Endothelial cell (in vitro differentiated cells): ENCODE measurements at regions not wholly inside any gene's neighbourhood (a gene's known extent, or its start where the extent isn't known, plus 50 kb on each side); places are given as distances from the start of the nearest gene placed in this dataset.

ENCODE experiments used
- DNase-seq: peaks from one replicate; pipeline ENCODE4 v3.0.0; 2021; ENCODE audit warnings: low spot score
- H3K27ac Mint-ChIP-seq: one replicate; pipeline ENCODE4 v1.8.0; 2021; ENCODE audit warnings: mixed read lengths, inconsistent platforms; ENCODE audit not compliant: unreplicated experiment
- H3K27me3 Mint-ChIP-seq: one replicate; pipeline ENCODE4 v1.8.0; 2021; ENCODE audit warnings: mild to moderate bottlenecking, moderate library complexity, mixed read lengths, inconsistent platforms; ENCODE audit not compliant: unreplicated experiment
- H3K36me3 Mint-ChIP-seq: one replicate; pipeline ENCODE4 v1.8.0; 2021; ENCODE audit warnings: mild to moderate bottlenecking, low read depth, mixed read lengths, inconsistent platforms; ENCODE audit not compliant: unreplicated experiment
- H3K4me1 Mint-ChIP-seq: one replicate; pipeline ENCODE4 v1.8.0; 2021; ENCODE audit warnings: mild to moderate bottlenecking, mixed read lengths, inconsistent platforms; ENCODE audit not compliant: unreplicated experiment
- H3K4me3 Mint-ChIP-seq: one replicate; pipeline ENCODE4 v1.8.0; 2021; ENCODE audit warnings: mild to moderate bottlenecking, mixed read lengths, inconsistent platforms; ENCODE audit not compliant: unreplicated experiment
- H3K9me3 Mint-ChIP-seq: one replicate; pipeline ENCODE4 v1.8.0; 2021; ENCODE audit warnings: mixed read lengths, inconsistent platforms; ENCODE audit not compliant: unreplicated experiment
- TF ChIP-seq, protein P1 (sequence below): fragments of 200-600 bp; sonication (generic); IDR thresholded peaks from one replicate; pipeline ENCODE4 v1.5.0; 2021; ENCODE audit warnings: antibody characterized with exemption; ENCODE audit not compliant: unreplicated experiment

DNA sequence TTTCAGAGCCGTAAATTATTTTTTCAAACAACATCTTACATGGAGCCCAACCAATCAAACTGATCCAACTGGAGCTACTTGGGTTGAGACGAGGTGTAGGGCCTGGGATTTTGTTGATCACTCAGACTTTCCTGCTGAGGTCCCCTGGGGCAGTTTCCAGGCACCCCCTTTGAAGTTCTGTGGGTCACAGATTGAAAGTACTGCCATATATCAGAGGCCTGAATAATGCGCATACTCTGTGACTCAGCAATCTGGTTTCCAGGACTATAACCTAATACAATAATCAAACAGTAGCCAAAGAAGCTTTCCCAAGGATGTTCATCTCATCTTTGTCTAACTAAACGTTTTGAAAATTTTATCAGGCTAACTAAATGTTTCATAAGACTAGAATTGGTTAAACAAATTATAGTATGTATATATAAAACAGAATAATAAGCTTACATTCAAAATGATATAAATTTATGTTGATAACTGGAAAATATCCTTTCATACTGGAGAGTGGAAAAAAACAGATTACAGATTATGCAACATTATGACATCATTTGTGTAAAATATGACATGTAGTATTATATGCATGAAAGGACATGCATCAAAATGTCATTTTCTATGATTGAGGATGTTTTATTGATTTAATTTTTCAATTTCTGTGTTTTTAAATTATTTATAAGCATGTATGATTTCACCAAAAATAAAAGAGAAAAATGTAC lies 617.1 kb downstream of the NTRK3 start:
- no peak for DNase-seq

DNA sequence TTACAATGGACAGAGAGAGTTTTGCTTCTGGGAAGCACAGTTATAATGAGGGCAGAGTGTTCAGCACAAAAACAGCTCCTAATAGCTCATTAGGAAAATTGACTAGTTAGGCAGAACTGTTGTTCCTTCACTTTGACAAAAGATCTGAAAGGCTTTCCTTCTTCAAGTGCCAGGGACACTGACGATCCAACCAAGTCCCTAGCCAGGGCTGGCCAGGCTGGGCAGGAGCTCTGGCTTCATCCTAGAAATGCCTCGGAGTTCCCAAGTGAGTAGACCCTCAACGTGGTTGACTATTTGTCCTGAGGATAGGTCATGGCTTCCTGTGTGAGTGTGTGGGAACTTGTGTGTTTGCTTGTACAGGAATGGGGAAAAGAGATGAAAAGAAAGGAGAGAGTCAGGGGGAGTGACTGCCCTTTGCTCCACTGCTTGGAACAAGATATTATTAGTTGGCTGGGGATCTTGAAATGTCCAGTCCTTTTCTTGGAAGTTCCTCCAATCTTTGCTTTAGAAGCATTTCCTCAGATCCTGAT lies 617.9 kb downstream of the NTRK3 start:
- Mint-ChIP-seq H3K27me3 (peaks cover 3% of the 10 kb centered on the region), H3K4me1 (no peaks in the 10 kb centered on the region), H3K36me3 (no peaks in the 10 kb centered on the region), H3K27ac (no peak overlapping the region), H3K9me3 (no peaks in the 10 kb centered on the region), H3K4me3 (no peak overlapping the region)
- TF ChIP-seq, protein P1, sequence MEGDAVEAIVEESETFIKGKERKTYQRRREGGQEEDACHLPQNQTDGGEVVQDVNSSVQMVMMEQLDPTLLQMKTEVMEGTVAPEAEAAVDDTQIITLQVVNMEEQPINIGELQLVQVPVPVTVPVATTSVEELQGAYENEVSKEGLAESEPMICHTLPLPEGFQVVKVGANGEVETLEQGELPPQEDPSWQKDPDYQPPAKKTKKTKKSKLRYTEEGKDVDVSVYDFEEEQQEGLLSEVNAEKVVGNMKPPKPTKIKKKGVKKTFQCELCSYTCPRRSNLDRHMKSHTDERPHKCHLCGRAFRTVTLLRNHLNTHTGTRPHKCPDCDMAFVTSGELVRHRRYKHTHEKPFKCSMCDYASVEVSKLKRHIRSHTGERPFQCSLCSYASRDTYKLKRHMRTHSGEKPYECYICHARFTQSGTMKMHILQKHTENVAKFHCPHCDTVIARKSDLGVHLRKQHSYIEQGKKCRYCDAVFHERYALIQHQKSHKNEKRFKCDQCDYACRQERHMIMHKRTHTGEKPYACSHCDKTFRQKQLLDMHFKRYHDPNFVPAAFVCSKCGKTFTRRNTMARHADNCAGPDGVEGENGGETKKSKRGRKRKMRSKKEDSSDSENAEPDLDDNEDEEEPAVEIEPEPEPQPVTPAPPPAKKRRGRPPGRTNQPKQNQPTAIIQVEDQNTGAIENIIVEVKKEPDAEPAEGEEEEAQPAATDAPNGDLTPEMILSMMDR: no peak
- no peak for DNase-seq

More for the DNA sequence above, 617.1 kb downstream of the NTRK3 start:
- H3K27ac Mint-ChIP-seq: no peak overlapping the region
- TF ChIP-seq, protein P1: no peak
- H3K27me3 Mint-ChIP-seq: peaks cover 3% of the 10 kb centered on the region
- H3K36me3 Mint-ChIP-seq: no peaks in the 10 kb centered on the region
- no peaks in the 10 kb centered on the region for H3K9me3 Mint-ChIP-seq
- no peak overlapping the region for H3K4me3 Mint-ChIP-seq
- H3K4me1 Mint-ChIP-seq: no peaks in the 10 kb centered on the region

DNA sequence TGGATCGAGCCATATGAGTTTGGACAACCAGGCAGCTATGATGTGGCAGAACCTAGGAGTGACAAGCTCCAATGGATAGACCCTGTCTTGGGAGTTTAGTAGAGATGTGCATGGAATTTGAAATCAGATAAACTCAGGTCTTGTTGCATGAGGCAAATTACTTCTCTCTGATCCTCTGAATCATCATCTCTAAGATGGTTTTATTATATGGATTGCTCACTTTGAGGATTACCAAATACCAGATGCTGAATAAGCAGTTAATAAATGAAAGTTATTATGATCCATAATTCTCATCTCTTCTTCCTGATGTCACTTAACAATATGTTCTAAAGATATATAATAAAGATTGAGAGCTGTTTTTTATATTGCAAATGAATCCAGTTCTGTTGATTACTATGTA lies 622.2 kb downstream of the NTRK3 start:
- TF ChIP-seq, protein P1: no peak
- no peak for DNase-seq
- no peaks in the 10 kb centered on the region for H3K36me3 Mint-ChIP-seq
- no peaks in the 10 kb centered on the region for H3K9me3 Mint-ChIP-seq
- no peak overlapping the region for H3K27ac Mint-ChIP-seq
- H3K4me1 Mint-ChIP-seq: no peaks in the 10 kb centered on the region
- H3K4me3 Mint-ChIP-seq: no peak overlapping the region
- peaks cover 5% of the 10 kb centered on the region for H3K27me3 Mint-ChIP-seq

DNA sequence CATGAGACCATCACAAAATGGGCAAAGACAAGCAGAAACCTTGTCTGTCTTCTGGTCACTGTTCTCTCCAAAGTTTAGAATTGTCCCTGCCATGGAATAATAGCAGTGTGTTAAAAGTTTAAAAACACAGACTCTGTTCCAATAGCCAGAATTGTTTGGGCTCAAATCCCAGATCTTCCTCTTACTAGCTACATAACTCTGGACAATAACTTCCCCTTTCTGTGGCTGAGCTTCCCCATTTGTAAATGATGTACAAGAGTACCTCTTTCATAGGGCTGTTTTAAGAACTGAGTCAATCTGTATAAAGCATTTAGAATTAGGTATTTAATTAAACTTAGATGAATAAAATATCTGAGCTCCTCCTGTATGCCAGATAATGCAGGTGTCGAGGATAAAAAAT lies 623.0 kb downstream of the NTRK3 start:
- no peaks in the 10 kb centered on the region for H3K4me1 Mint-ChIP-seq
- H3K36me3 Mint-ChIP-seq: no peaks in the 10 kb centered on the region
- peaks cover 5% of the 10 kb centered on the region for H3K27me3 Mint-ChIP-seq
- no peak overlapping the region for H3K4me3 Mint-ChIP-seq
- DNase-seq: no peak
- TF ChIP-seq, protein P1: no peak
- H3K27ac Mint-ChIP-seq: no peak overlapping the region
- H3K9me3 Mint-ChIP-seq: no peaks in the 10 kb centered on the region

DNA sequence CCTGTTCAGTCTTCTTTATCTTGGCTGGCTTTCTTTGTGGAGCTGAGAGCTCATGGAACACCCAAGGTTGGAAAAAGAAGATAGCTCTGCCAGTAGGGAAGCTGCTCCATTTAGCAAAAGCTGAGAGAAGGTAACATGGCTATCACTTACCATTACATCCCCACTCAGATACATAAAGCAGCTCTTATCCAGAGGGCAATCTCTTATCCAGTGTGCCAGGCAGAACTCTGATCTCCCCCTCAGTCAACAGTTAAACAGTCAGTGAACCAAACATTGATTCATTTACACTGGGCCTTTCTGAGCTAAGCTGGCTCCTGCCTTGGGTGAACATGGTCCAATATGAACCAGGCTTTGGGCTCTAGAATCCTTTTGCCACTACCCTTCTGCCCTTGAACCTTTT lies 624.2 kb downstream of the NTRK3 start:
- Mint-ChIP-seq H3K36me3 (no peaks in the 10 kb centered on the region), H3K27me3 (peaks cover 5% of the 10 kb centered on the region), H3K4me1 (no peaks in the 10 kb centered on the region), H3K9me3 (no peaks in the 10 kb centered on the region), H3K4me3 (no peak overlapping the region), H3K27ac (no peak overlapping the region)
- no peak for DNase-seq
- TF ChIP-seq, protein P1: no peak
